ENCODE measurements at regions not wholly inside any gene's neighbourhood (a gene's known extent, or its start where the extent isn't known, plus 50 kb on each side); places are given as distances from the start of the nearest gene placed in this dataset.
"Not testable (repeated sequence)": the region's sequence is repeated elsewhere in the genome, so short reads cannot be mapped to it uniquely, and the experiment has no call there.

- not testable (repeated sequence) for TF ChIP-seq CREB5 (CRISPR knock-in tag; IDR thresholded peaks at IDR 0.05; ENCODE audit: low read depth); TCF4 (CRISPR knock-in tag; IDR thresholded peaks at IDR 0.05; ENCODE audit: borderline replicate concordance); ZFP3 (CRISPR knock-in tag; IDR thresholded peaks at IDR 0.05); PATZ1 (CRISPR knock-in tag; IDR thresholded peaks at IDR 0.05; ENCODE audit: borderline replicate concordance); ZNF565 (CRISPR knock-in tag; conservative IDR thresholded peaks at IDR 0.05; ENCODE audit: low read depth); TSHZ2 (CRISPR knock-in tag; IDR thresholded peaks at IDR 0.05); RARB (CRISPR knock-in tag; IDR thresholded peaks at IDR 0.05); OSR1 (CRISPR knock-in tag; IDR thresholded peaks at IDR 0.05); ARNTL (CRISPR knock-in tag; IDR thresholded peaks at IDR 0.05; ENCODE audit: borderline replicate concordance, low read depth); ISL1 (CRISPR knock-in tag; IDR thresholded peaks at IDR 0.05); CSDC2 (CRISPR knock-in tag; IDR thresholded peaks at IDR 0.05); ZFP30 (CRISPR knock-in tag; IDR thresholded peaks at IDR 0.05); POU6F1 (CRISPR knock-in tag; IDR thresholded peaks at IDR 0.05; ENCODE audit: borderline replicate concordance, low read depth); ZNF8 (CRISPR knock-in tag; IDR thresholded peaks at IDR 0.05)
Measured at GRCh38 chr6:21939066-21939465, 345.5 kb downstream of the SOX4 start.
